ENCODE measurements at regions not wholly inside any gene's neighbourhood (a gene's known extent, or its start where the extent isn't known, plus 50 kb on each side); places are given as distances from the start of the nearest gene placed in this dataset.

DNA sequence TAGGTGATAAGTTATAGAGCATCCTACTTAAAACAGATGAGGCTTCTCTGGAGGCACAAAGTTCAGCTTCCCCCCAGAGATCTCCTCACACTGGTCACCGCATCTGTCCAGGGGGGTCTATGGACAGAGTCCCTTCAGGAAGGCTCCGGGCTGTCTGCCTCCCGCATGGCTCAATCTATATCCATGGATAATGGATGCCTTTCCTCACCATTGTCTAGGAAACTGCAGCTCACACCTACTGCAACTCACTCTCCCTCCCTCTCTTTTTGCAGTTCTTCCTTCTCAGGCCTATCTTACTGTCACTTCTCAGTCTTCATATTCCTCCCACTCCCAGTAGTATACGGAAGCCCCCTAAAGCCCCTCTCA lies 100.6 kb upstream of the BCL2L14 start:
- Histone ChIP-seq H3K4me2 (ENCODE audit: insufficient read depth, low read length) (no peak overlapping the region), H3K27me3 (ENCODE audit: control insufficient read depth in 2 of 2, insufficient read depth in 2 of 2, low read length in 2 of 2) (peaks cover 15 to 16% of the 10 kb centered on the region in 2 experiments), H3K9me3 (replicated peaks; ENCODE audit: control insufficient read depth, insufficient read depth, low read length) (no peaks in the 10 kb centered on the region), H3K79me2 (ENCODE audit: control insufficient read depth, insufficient read depth, low read length) (no peaks in the 10 kb centered on the region), H3K36me3 (ENCODE audit: control insufficient read depth in 2 of 2, extremely low read depth in 1 of 2, insufficient read depth in 2 of 2, low read length in 2 of 2) (no peaks in the 10 kb centered on the region), H3K4me1 (ENCODE audit: control insufficient read depth, extremely low read depth, insufficient read depth, low read length) (peaks cover 12% of the 10 kb centered on the region), H3K9ac (replicated peaks; ENCODE audit: extremely low read depth, insufficient read depth, low read length) (no peak overlapping the region), H3K4me3 (replicated peaks in 1 of 3; ENCODE audit: insufficient read depth in 1 of 3, low read depth in 1 of 3, low read length in 3 of 3) (no peak overlapping the region), H4K20me1 (replicated peaks; ENCODE audit: control insufficient read depth, extremely low read depth, insufficient read depth, low read length) (no peaks in the 10 kb centered on the region), H3K9me1 (replicated peaks; ENCODE audit: control insufficient read depth, extremely low read depth, insufficient read depth, low read length) (no peaks in the 10 kb centered on the region), H2AFZ (ENCODE audit: low read depth, low read length) (no peak overlapping the region), H3K27ac (ENCODE audit: insufficient read depth, low read depth, low read length) (no peak overlapping the region)
- dilution Hi-C loops (cut with MboI; ENCODE audit: extremely low pct_ligation_motif_present, low sequenced_read_pairs) = no loop called here
- no peak for DNase-seq (ENCODE audit: low read depth, low spot score)
- no TSS peak for BruUV-seq (replicated peaks)
- TF ChIP-seq, protein P1, sequence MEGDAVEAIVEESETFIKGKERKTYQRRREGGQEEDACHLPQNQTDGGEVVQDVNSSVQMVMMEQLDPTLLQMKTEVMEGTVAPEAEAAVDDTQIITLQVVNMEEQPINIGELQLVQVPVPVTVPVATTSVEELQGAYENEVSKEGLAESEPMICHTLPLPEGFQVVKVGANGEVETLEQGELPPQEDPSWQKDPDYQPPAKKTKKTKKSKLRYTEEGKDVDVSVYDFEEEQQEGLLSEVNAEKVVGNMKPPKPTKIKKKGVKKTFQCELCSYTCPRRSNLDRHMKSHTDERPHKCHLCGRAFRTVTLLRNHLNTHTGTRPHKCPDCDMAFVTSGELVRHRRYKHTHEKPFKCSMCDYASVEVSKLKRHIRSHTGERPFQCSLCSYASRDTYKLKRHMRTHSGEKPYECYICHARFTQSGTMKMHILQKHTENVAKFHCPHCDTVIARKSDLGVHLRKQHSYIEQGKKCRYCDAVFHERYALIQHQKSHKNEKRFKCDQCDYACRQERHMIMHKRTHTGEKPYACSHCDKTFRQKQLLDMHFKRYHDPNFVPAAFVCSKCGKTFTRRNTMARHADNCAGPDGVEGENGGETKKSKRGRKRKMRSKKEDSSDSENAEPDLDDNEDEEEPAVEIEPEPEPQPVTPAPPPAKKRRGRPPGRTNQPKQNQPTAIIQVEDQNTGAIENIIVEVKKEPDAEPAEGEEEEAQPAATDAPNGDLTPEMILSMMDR (IDR thresholded peaks at IDR 0.05; ENCODE audit: extremely low read depth in 1 of 2, insufficient read depth in 1 of 2, low read depth in 1 of 2, low read length in 2 of 2) = no peak
- TF ChIP-seq POLR2A (IDR thresholded peaks at IDR 0.05; ENCODE audit: low read depth, low read length) (no peak), POLR2AphosphoS5 (IDR thresholded peaks at IDR 0.05; ENCODE audit: insufficient read depth, low read depth, low read length) (no peak), JUN (IDR thresholded peaks at IDR 0.05; ENCODE audit: borderline replicate concordance, insufficient read depth, insufficient read length, low read depth) (no peak)
- TF ChIP-seq, protein P2, sequence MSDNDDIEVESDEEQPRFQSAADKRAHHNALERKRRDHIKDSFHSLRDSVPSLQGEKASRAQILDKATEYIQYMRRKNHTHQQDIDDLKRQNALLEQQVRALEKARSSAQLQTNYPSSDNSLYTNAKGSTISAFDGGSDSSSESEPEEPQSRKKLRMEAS (IDR thresholded peaks at IDR 0.05; ENCODE audit: insufficient read depth, insufficient read length) = no peak
- ChIA-PET POLR2A (no interaction called here), CTCF (no interaction called here)
- intact Hi-C loops (cut with micrococcal nuclease) = no loop called here
- no peak for FAIRE-seq

DNA sequence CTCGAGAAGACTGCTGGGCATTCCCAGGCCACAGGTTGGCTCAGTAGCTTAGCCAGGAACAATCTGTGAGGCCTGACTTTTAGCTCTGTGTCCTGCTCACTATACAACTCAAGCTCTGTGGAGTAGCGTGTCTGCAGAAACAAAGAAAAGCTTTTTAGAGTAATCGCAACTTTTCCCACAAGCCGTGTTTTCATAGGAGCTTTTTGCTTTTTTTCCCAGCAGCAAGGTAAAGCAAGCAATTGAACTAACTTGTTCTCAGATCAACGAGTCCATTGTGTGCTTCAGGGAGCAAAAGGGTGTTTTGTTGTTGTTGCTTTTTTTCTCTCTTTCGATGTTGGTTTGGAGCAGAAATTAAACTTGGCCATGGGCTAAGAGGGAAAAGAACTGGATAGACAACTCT lies 97.3 kb upstream of the BCL2L14 start:
- no peak overlapping the region for H2AFZ ChIP-seq (ENCODE audit: low read depth, low read length)
- H3K27ac ChIP-seq (ENCODE audit: insufficient read depth, low read depth, low read length) = no peak overlapping the region
- H3K36me3 ChIP-seq (ENCODE audit: control insufficient read depth in 2 of 2, extremely low read depth in 1 of 2, insufficient read depth in 2 of 2, low read length in 2 of 2) = no peaks in the 10 kb centered on the region
- DNase-seq (ENCODE audit: low read depth, low spot score) (no peak), FAIRE-seq (no peak)
- intact Hi-C loops (cut with micrococcal nuclease) (no loop called here), dilution Hi-C loops (cut with MboI; ENCODE audit: extremely low pct_ligation_motif_present, low sequenced_read_pairs) (no loop called here)
- no peaks in the 10 kb centered on the region for H4K20me1 ChIP-seq (replicated peaks; ENCODE audit: control insufficient read depth, extremely low read depth, insufficient read depth, low read length)
- peaks cover 15 to 16% of the 10 kb centered on the region in 2 experiments for H3K27me3 ChIP-seq (ENCODE audit: control insufficient read depth in 2 of 2, insufficient read depth in 2 of 2, low read length in 2 of 2)
- TF ChIP-seq GATA2 (IDR thresholded peaks at IDR 0.05; ENCODE audit: insufficient read depth, insufficient read length, low read depth, low read length) (no peak), MYC (IDR thresholded peaks at IDR 0.05; ENCODE audit: low read depth, low read length) (no peak), POLR2A (IDR thresholded peaks at IDR 0.05; ENCODE audit: low read depth, low read length) (no peak), FOS (IDR thresholded peaks at IDR 0.05; ENCODE audit: borderline replicate concordance, insufficient read depth, low read length) (no peak), POLR2AphosphoS5 (IDR thresholded peaks at IDR 0.05; ENCODE audit: insufficient read depth, low read depth, low read length) (no peak), JUN (IDR thresholded peaks at IDR 0.05; ENCODE audit: borderline replicate concordance, insufficient read depth, insufficient read length, low read depth) (no peak), EZH2 (IDR thresholded peaks at IDR 0.05; ENCODE audit: borderline replicate concordance, low read depth, low read length, severe bottlenecking) (no peak)
- TF ChIP-seq, protein P1 (IDR thresholded peaks at IDR 0.05; ENCODE audit: extremely low read depth in 1 of 2, insufficient read depth in 1 of 2, low read depth in 1 of 2, low read length in 2 of 2) = no peak
- TF ChIP-seq, protein P2 (IDR thresholded peaks at IDR 0.05; ENCODE audit: insufficient read depth, insufficient read length) = no peak
- BruUV-seq (replicated peaks) = no TSS peak
- H3K79me2 ChIP-seq (ENCODE audit: control insufficient read depth, insufficient read depth, low read length) = no peaks in the 10 kb centered on the region
- CTCF ChIA-PET = interaction anchor here (0.8 kb wide), 1 partner anchor 60 kb away, joined by 3 read pairs; no protein-coding TSS in a partner anchor
- POLR2A ChIA-PET = no interaction called here
- H3K9me1 ChIP-seq (replicated peaks; ENCODE audit: control insufficient read depth, extremely low read depth, insufficient read depth, low read length) = no peaks in the 10 kb centered on the region
- no peak overlapping the region for H3K4me3 ChIP-seq (replicated peaks in 1 of 3; ENCODE audit: insufficient read depth in 1 of 3, low read depth in 1 of 3, low read length in 3 of 3)
- H3K9me3 ChIP-seq (replicated peaks; ENCODE audit: control insufficient read depth, insufficient read depth, low read length) = no peaks in the 10 kb centered on the region
- H3K9ac ChIP-seq (replicated peaks; ENCODE audit: extremely low read depth, insufficient read depth, low read length) = no peak overlapping the region
- H3K4me1 ChIP-seq (ENCODE audit: control insufficient read depth, extremely low read depth, insufficient read depth, low read length) = peaks cover 2% of the 10 kb centered on the region
- no peak overlapping the region for H3K4me2 ChIP-seq (ENCODE audit: insufficient read depth, low read length)
